HUES6 (cell line): ENCODE measurements at regions not wholly inside any gene's neighbourhood (a gene's known extent, or its start where the extent isn't known, plus 50 kb on each side); places are given as distances from the start of the nearest gene placed in this dataset.

Experiments used
- H3K27ac ChIP-seq: 2 replicates; pipeline ENCODE4 v1.7.0; 2013; ENCODE audit warnings: low read depth, mild to moderate bottlenecking, low read length, inconsistent platforms
- H3K27me3 ChIP-seq: 2 replicates; pipeline ENCODE4 v1.6.1; 2013; ENCODE audit warnings: low read length; ENCODE audit not compliant: control insufficient read depth, insufficient read depth
- H3K36me3 ChIP-seq: 2 replicates; pipeline ENCODE4 v1.6.1; 2013; ENCODE audit warnings: low read length; ENCODE audit not compliant: control insufficient read depth, insufficient read depth
- H3K4me1 ChIP-seq: 2 replicates; pipeline ENCODE4 v1.6.1; 2013; ENCODE audit warnings: low read length; ENCODE audit not compliant: control insufficient read depth, insufficient read depth
- H3K4me3 ChIP-seq: 2 replicates; pipeline ENCODE4 v1.5.1; 2013; ENCODE audit warnings: low read depth, low read length
- H3K9ac ChIP-seq: one replicate; pipeline ENCODE4 v1.6.1; 2013; ENCODE audit warnings: mild to moderate bottlenecking, low read length
- H3K9me3 ChIP-seq: 2 replicates; pipeline ENCODE4 v1.6.1; 2013; ENCODE audit warnings: low read depth, low read length; ENCODE audit not compliant: control insufficient read depth, insufficient read depth

DNA sequence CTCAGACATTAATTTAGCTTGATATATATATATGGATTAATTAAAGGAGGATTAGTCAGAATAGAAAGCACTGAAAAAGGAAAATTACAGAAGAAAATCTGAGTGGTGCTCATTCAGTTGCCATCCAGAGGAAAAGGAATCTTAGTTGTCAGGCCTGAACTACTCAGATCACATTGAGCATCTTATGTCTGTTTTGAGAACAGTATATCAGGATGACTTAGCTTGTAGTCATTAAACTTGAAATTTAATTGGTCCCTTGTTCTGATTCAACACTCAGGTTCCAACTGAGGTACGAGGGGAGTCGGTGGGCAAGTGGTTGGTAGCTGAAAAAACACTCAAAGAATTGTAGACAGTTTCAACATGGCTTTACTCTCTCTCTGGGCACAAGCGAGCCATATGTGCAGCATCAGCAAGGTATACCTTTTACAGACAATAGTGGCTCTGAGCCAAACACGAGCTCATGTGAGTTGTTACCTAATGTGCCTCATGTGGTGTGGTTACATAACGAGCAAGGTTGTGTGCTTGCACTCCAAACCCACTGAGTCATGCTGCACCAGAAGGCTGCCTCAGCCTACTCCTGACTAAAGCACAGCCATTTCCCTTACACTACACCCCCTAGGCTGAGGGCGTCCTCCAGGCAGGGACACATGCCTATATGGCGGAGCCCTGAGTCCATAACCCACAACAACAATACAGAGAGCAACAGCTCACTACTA lies 73.0 kb upstream of the HMGN3 start:
- Histone ChIP-seq H3K9ac (no peak overlapping the region), H3K4me1 (no peaks in the 10 kb centered on the region), H3K27me3 (no peaks in the 10 kb centered on the region), H3K9me3 (no peaks in the 10 kb centered on the region), H3K27ac (no peak overlapping the region), H3K4me3 (no peak overlapping the region), H3K36me3 (no peaks in the 10 kb centered on the region)

DNA sequence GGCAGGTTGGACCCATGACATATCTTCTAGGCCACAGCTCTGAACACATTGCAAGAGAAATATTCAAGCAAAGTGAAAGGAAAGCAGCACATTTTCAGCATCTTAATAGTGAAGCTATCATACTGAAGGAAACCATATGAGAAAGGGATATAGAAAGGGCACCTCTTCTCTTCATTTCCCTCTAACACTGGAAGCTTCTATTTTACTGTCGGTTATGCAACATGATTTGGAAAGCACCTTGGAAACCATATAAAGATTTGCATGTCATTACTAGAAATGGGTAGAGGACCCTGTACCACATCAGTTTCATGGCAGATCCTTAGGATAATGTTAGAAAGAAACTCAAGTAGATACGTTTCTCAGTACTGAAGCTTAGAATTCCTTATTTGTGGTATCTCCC lies 70.5 kb upstream of the HMGN3 start:
- Histone ChIP-seq H3K36me3 (no peaks in the 10 kb centered on the region), H3K4me1 (no peaks in the 10 kb centered on the region), H3K9ac (no peak overlapping the region), H3K27ac (no peak overlapping the region), H3K9me3 (no peaks in the 10 kb centered on the region), H3K27me3 (no peaks in the 10 kb centered on the region), H3K4me3 (no peak overlapping the region)

DNA sequence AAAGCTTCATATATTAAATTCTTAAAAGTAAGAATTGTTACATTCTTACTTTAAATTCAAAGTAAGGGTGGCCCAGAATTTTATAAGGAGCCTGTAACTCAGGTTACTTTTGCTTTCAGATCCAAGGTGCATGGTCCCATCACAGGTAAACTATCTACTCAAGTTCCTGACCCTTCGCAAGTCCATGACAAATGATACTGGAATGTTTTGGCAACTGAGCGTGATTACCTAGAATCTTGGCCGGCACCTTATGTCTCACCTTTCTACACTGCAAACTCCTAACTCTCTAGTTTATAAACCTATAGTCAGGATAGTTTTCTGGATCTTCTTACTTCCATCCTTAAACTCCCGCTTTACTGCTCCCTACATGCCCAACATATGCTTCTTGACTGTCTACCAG lies 67.9 kb upstream of the HMGN3 start:
- Histone ChIP-seq H3K27ac (no peak overlapping the region), H3K27me3 (no peaks in the 10 kb centered on the region), H3K4me1 (no peaks in the 10 kb centered on the region)

DNA sequence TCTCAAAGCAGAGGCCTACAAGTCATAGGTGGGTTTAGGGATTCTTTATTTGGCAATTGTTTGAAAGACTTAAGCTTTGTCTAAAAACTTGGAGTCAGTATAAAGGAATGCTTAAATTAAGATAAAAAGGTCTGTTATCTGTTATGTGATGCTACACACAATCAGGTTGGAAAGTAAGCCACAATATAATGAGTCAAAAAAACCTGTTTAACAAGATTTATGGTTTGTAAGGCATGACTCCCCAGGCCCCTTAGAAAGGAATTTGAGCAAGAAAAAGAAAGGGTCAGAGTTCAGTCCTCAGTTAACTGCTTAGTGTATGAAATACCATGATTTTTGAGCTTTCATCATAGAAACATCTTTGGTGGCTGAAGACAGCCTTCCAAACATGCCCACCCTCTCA lies 66.8 kb upstream of the HMGN3 start:
- Histone ChIP-seq H3K4me3 (no peak overlapping the region), H3K4me1 (no peaks in the 10 kb centered on the region), H3K9me3 (0 out of 2 replicates have a peak, but pooled peaks cover 3% of the 10 kb centered on the region), H3K27me3 (no peaks in the 10 kb centered on the region), H3K36me3 (no peaks in the 10 kb centered on the region), H3K27ac (no peak overlapping the region), H3K9ac (no peak overlapping the region)

More for the DNA sequence above, 67.9 kb upstream of the HMGN3 start:
- Histone ChIP-seq H3K9ac (no peak overlapping the region), H3K36me3 (no peaks in the 10 kb centered on the region), H3K9me3 (no peaks in the 10 kb centered on the region), H3K4me3 (no peak overlapping the region)

DNA sequence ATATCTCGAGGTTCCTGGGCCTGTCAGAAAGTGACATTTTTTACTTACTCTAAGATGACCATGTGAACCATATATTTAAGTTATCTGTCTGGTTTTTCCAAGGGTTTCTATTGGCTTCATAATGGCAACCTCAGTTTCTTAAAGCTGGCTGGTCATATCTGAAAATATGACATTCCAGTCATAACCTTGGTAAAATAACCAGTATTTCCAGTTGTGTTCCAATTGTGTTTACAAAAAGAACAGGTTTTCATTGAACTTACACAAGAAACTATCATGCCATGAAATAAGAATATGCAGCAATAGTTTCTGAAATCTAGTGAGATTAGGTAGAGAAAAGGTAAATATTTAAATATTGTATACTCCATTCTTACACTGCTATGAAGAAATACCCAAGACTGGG lies 61.7 kb upstream of the HMGN3 start:
- H3K27me3 ChIP-seq = no peaks in the 10 kb centered on the region
- H3K27ac ChIP-seq = no peak overlapping the region
- H3K9me3 ChIP-seq = 0 out of 2 replicates have a peak, but pooled peaks cover 3% of the 10 kb centered on the region
- no peaks in the 10 kb centered on the region for H3K4me1 ChIP-seq
- no peak overlapping the region for H3K9ac ChIP-seq
- H3K36me3 ChIP-seq = no peaks in the 10 kb centered on the region
- H3K4me3 ChIP-seq = no peak overlapping the region
